SK-N-SH (cell line): ENCODE measurements at regions not wholly inside any gene's neighbourhood (a gene's known extent, or its start where the extent isn't known, plus 50 kb on each side); places are given as distances from the start of the nearest gene placed in this dataset.

Experiments used
- CTCF ChIA-PET: fragments of 300-600, 350-600 bp; formaldehyde crosslinking; extraction: SDS; loops from one replicate; lab custom pipeline; 2021; lab: Yijun Ruan, JAX
- POLR2A ChIA-PET: fragments of 350-600 bp; sonication (Branson Sonifier 250); formaldehyde crosslinking; extraction: SDS; loops from one replicate; lab custom pipeline; 2020; ENCODE audit warnings: antibody characterized with exemption, inconsistent platforms; lab: Yijun Ruan, JAX
- DNase-seq: peaks from one replicate; pipeline ENCODE4 v3.0.0; 2012
- H2AFZ ChIP-seq: fragments of 200-600 bp; sonication (generic); 2 replicates; pipeline ENCODE4 v1.8.1; 2016; ENCODE audit warnings: antibody characterized with exemption, mild to moderate bottlenecking, low read depth
- H3F3A ChIP-seq: fragments of 200-600 bp; sonication (generic); replicated peaks from 2 replicates; pipeline ENCODE3; 2016; ENCODE audit warnings: antibody characterized with exemption, mild to moderate bottlenecking; ENCODE audit not compliant: insufficient read depth
- H3K27ac ChIP-seq, 2 experiments: fragments of 200-500 bp in 1 of 2; fragments of 200-600 bp in 1 of 2; sonication (Bioruptor generic) in 1 of 2; sonication (generic), shearing (Covaris generic) in 1 of 2; 2 replicates each; pipeline versions ENCODE4 v1.5.1 to v1.6.1; 2014 to 2016; ENCODE audit warnings: low read depth in 2 of 2, inconsistent platforms in 1 of 2, low read length in 1 of 2, mild to moderate bottlenecking in 1 of 2, mixed read lengths in 1 of 2
- H3K27me3 ChIP-seq: fragments of 200-600 bp; sonication (generic), shearing (Covaris generic); 2 replicates; pipeline ENCODE4 v1.6.1; 2016; ENCODE audit warnings: mixed run types; ENCODE audit not compliant: insufficient read depth
- H3K36me3 ChIP-seq, 2 experiments: fragments of 200-500 bp in 1 of 2; fragments of 200-600 bp in 1 of 2; sonication (Bioruptor generic) in 1 of 2; sonication (generic) in 1 of 2; replicated peaks in 1 of 2; 2 replicates each; pipeline versions ENCODE3 to v1.5.1; 2014 to 2016; ENCODE audit warnings: low read length in 1 of 2, mild to moderate bottlenecking in 1 of 2; ENCODE audit not compliant: insufficient read depth in 2 of 2, control insufficient read depth in 1 of 2
- H3K4me1 ChIP-seq, 2 experiments: fragments of 200-500 bp in 1 of 2; fragments of 200-600 bp in 1 of 2; sonication (Bioruptor generic) in 1 of 2; sonication (generic), shearing (Covaris generic) in 1 of 2; 2 replicates each; pipeline versions ENCODE4 v1.5.1 to v1.6.1; 2014 to 2016; ENCODE audit warnings: low read depth in 1 of 2, low read length in 1 of 2, mixed run types in 1 of 2; ENCODE audit not compliant: insufficient read depth in 2 of 2, control insufficient read depth in 1 of 2
- H3K4me2 ChIP-seq: fragments of 200-600 bp; sonication (generic), shearing (Covaris generic); 2 replicates; pipeline ENCODE4 v1.6.1; 2017; ENCODE audit warnings: mixed run types
- H3K4me3 ChIP-seq, 2 experiments: fragments of 200-500 bp in 1 of 2; fragments of 200-600 bp in 1 of 2; sonication (Bioruptor generic) in 1 of 2; sonication (generic), shearing (Covaris generic) in 1 of 2; 2 replicates each; pipeline versions ENCODE4 v1.5.1 to v1.8.1; 2014 to 2016; ENCODE audit warnings: low read depth in 2 of 2, inconsistent platforms in 1 of 2, low read length in 1 of 2, mild to moderate bottlenecking in 1 of 2, mixed read lengths in 1 of 2, moderate library complexity in 1 of 2
- H3K79me2 ChIP-seq: fragments of 200-600 bp; sonication (generic); 2 replicates; pipeline ENCODE4 v1.8.1; 2017; ENCODE audit warnings: mild to moderate bottlenecking; ENCODE audit not compliant: insufficient read depth
- H3K9ac ChIP-seq: fragments of 200-600 bp; sonication (generic); 2 replicates; pipeline ENCODE4 v1.6.1; 2017; ENCODE audit warnings: mixed run types
- H3K9me2 ChIP-seq: fragments of 200-600 bp; sonication (generic); 2 replicates; pipeline ENCODE4 v1.6.1; 2017; ENCODE audit warnings: mixed run types
- H3K9me3 ChIP-seq: fragments of 200-600 bp; sonication (generic); 2 replicates; pipeline ENCODE4 v1.6.1; 2017; ENCODE audit warnings: mixed run types, mild to moderate bottlenecking, moderate library complexity
- H4K20me1 ChIP-seq: fragments of 200-600 bp; sonication (generic); 2 replicates; pipeline ENCODE4 v1.6.1; 2017; ENCODE audit warnings: mild to moderate bottlenecking, mixed run types; ENCODE audit not compliant: insufficient read depth
- CHD2 ChIP-seq: fragments of 150-350 bp; IDR thresholded peaks from 2 replicates; pipeline ENCODE4 v1.6.1; 2018; ENCODE audit warnings: low read length; ENCODE audit not compliant: partially characterized antibody
- CTCF ChIP-seq: fragments of 200-600 bp; sonication (generic); IDR thresholded peaks from 2 replicates; pipeline ENCODE4 v1.6.1; 2017; ENCODE audit warnings: antibody characterized with exemption, mild to moderate bottlenecking, moderate library complexity
- EP300 ChIP-seq, 2 experiments: IDR thresholded peaks; 2 replicates each; pipeline versions ENCODE4 v1.4.0 to v1.6.1; 2012; ENCODE audit warnings: borderline replicate concordance in 1 of 2, low read depth in 1 of 2, low read length in 1 of 2
- FOXM1 ChIP-seq: IDR thresholded peaks from 2 replicates; pipeline ENCODE4 v1.4.0; 2012; ENCODE audit warnings: low read depth, mild to moderate bottlenecking
- GABPA ChIP-seq: IDR thresholded peaks from 2 replicates; pipeline ENCODE4 v1.4.0; 2012; ENCODE audit warnings: low read depth, mild to moderate bottlenecking
- GATA2 ChIP-seq: sonication (generic); formaldehyde crosslinking; IDR thresholded peaks from 2 replicates; pipeline ENCODE4 v1.5.0; 2020; ENCODE audit warnings: mild to moderate bottlenecking, missing genetic modification reagents
- IRF3 ChIP-seq: fragments of 150-350 bp; IDR thresholded peaks from 2 replicates; pipeline ENCODE4 v1.6.1; 2016; ENCODE audit warnings: mild to moderate bottlenecking, low read depth, low read length
- JUND ChIP-seq: IDR thresholded peaks from 2 replicates; pipeline ENCODE4 v1.4.0; 2012
- MAX ChIP-seq: IDR thresholded peaks from 2 replicates; pipeline ENCODE4 v1.4.0; 2012; ENCODE audit warnings: low read depth
- MEF2A ChIP-seq: IDR thresholded peaks from 2 replicates; pipeline ENCODE4 v1.4.0; 2012; ENCODE audit warnings: low read depth, borderline replicate concordance
- MXI1 ChIP-seq: IDR thresholded peaks from 2 replicates; pipeline ENCODE4 v1.6.1; 2012; ENCODE audit warnings: mild to moderate bottlenecking, low read depth, low read length, improper control_type of control experiment
- POLR2AphosphoS5 ChIP-seq: IDR thresholded peaks from 2 replicates; pipeline ENCODE4 v1.6.1; 2012; ENCODE audit warnings: low read depth, low read length
- RAD21 ChIP-seq: IDR thresholded peaks from 2 replicates; pipeline ENCODE4 v1.6.1; 2012; ENCODE audit warnings: mild to moderate bottlenecking, low read length
- RCOR1 ChIP-seq: fragments of 150-350 bp; IDR thresholded peaks from 2 replicates; pipeline ENCODE4 v1.6.1; 2017; ENCODE audit warnings: antibody characterized with exemption, low read length
- REST ChIP-seq: IDR thresholded peaks from 2 replicates; pipeline ENCODE4 v1.6.1; 2012; ENCODE audit warnings: mild to moderate bottlenecking, low read depth, low read length, moderate library complexity
- RXRA ChIP-seq: IDR thresholded peaks from 2 replicates; pipeline ENCODE4 v1.4.0; 2012; ENCODE audit warnings: low read depth, mild to moderate bottlenecking, borderline replicate concordance
- SMC3 ChIP-seq: IDR thresholded peaks from 2 replicates; pipeline ENCODE4 v1.6.1; 2012; ENCODE audit warnings: low read depth, low read length, improper control_type of control experiment
- TAF1 ChIP-seq: IDR thresholded peaks from 2 replicates; pipeline ENCODE4 v1.6.1; 2012; ENCODE audit warnings: low read depth, mild to moderate bottlenecking, low read length, moderate library complexity, borderline replicate concordance
- TCF12 ChIP-seq: IDR thresholded peaks from 2 replicates; pipeline ENCODE4 v1.4.0; 2012
- TEAD4 ChIP-seq: IDR thresholded peaks from 2 replicates; pipeline ENCODE4 v1.4.0; 2012; ENCODE audit warnings: mild to moderate bottlenecking, borderline replicate concordance; ENCODE audit not compliant: insufficient read depth
- ZBTB33 ChIP-seq: IDR thresholded peaks from 2 replicates; pipeline ENCODE4 v1.4.0; 2012; ENCODE audit warnings: low read depth, borderline replicate concordance
- WGBS: methylation state at CpG from one replicate; pipeline ENCODE4 v1.1.6; 2017; ENCODE audit warnings: low lambda C conversion rate; 5-methylcytosine and 5-hydroxymethylcytosine counted together

GRCh38 chr2:175864137-175864850 is 137.8 kb downstream of the LNPK start:
- H3K9me2 ChIP-seq = no peaks in the 10 kb centered on the region
- no peak for TF ChIP-seq RCOR1
- no peak for TF ChIP-seq TEAD4
- no peak for TF ChIP-seq GABPA
- TF ChIP-seq SMC3 = no peak
- no peak for TF ChIP-seq MEF2A
- TF ChIP-seq IRF3 = no peak
- TF ChIP-seq CHD2 = no peak
- TF ChIP-seq REST = no peak
- TF ChIP-seq TCF12 = no peak
- no peaks in the 10 kb centered on the region for H4K20me1 ChIP-seq
- H2AFZ ChIP-seq = no peak overlapping the region
- ChIA-PET CTCF (interaction anchor here (1.2 to 1.5 kb wide), 2 partner anchors 14 to 20 kb away, joined by 3 to 4 read pairs; no protein-coding TSS in a partner anchor), POLR2A (no interaction called here)
- WGBS = 46% methylated on average over 7 of the region's 7 CpGs
- no peak overlapping the region for H3K27ac ChIP-seq
- H3K4me1 ChIP-seq = no peaks in the 10 kb centered on the region
- H3K4me2 ChIP-seq = no peak overlapping the region
- no peak for DNase-seq
- no peaks in the 10 kb centered on the region for H3K36me3 ChIP-seq
- H3K9ac ChIP-seq = no peak overlapping the region
- H3K9me3 ChIP-seq = no peaks in the 10 kb centered on the region
- no peaks in the 10 kb centered on the region for H3K27me3 ChIP-seq
- H3F3A ChIP-seq = no peaks in the 10 kb centered on the region
- H3K79me2 ChIP-seq = no peaks in the 10 kb centered on the region
- no peak overlapping the region for H3K4me3 ChIP-seq

GRCh38 chr2:175861958-175862357 is 140.1 kb downstream of the LNPK start:
- Histone ChIP-seq H3K9ac (no peak overlapping the region), H3K9me3 (no peaks in the 10 kb centered on the region), H3K4me2 (no peak overlapping the region), H3K27me3 (no peaks in the 10 kb centered on the region), H3K79me2 (no peaks in the 10 kb centered on the region), H3K4me3 (no peak overlapping the region), H3K4me1 (no peaks in the 10 kb centered on the region), H4K20me1 (no peaks in the 10 kb centered on the region), H3K27ac (no peak overlapping the region), H3F3A (no peaks in the 10 kb centered on the region), H2AFZ (no peak overlapping the region), H3K36me3 (no peaks in the 10 kb centered on the region), H3K9me2 (no peaks in the 10 kb centered on the region)
- WGBS = 0% methylated on average over 1 of the region's 2 CpGs
- ChIA-PET CTCF (interaction anchor here (0.6 kb wide), 1 partner anchor 464 kb away, joined by 3 read pairs; no protein-coding TSS in a partner anchor), POLR2A (no interaction called here)
- DNase-seq = no peak
- TF ChIP-seq EP300 (IDR thresholded peaks at IDR 0.05; ENCODE audit: borderline replicate concordance in 1 of 2, low read depth in 1 of 2, low read length in 1 of 2) (no peak), MXI1 (no peak), RAD21 (no peak), FOXM1 (no peak), JUND (no peak), RXRA (no peak), CTCF (no peak), TAF1 (no peak), GATA2 (CRISPR knock-in tag) (no peak), POLR2AphosphoS5 (no peak), MAX (no peak), ZBTB33 (no peak)
